Anterior cingulate cortex (tissue), 58 donors: ENCODE measurements at regions not wholly inside any gene's neighbourhood (a gene's known extent, or its start where the extent isn't known, plus 50 kb on each side); places are given as distances from the start of the nearest gene placed in this dataset.

Experiments used
- DNase-seq, 58 donors: peaks; one replicate each; lab custom pipeline; 2025; lab: John Stamatoyannopoulos, UW

DNA sequence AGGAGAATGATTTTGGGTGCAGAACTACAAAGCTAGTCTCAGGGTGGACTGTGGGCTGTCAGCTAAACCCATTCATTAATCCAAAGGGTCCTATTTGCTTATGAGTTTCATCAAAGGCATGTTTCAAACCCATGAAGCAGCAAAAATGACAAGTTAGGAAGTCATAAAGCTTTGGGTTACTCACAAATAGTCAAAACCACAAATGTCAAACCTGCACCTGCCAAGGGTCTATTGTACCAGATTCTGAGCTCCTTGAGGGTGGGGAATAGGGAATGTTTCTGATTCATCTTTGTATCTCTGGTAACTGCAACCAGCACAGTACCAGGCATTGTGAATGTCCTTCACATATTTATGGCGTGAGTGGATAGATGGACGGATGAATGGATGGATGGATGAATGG is 317.7 kb downstream of the MAF start:
- DNase-seq = no peak

GRCh38 chr16:79278506-79278905 is 322.0 kb downstream of the MAF start:
- no peak for DNase-seq

GRCh38 chr16:79276501-79276900 is 324.0 kb downstream of the MAF start:
- DNase-seq = no peak

DNA sequence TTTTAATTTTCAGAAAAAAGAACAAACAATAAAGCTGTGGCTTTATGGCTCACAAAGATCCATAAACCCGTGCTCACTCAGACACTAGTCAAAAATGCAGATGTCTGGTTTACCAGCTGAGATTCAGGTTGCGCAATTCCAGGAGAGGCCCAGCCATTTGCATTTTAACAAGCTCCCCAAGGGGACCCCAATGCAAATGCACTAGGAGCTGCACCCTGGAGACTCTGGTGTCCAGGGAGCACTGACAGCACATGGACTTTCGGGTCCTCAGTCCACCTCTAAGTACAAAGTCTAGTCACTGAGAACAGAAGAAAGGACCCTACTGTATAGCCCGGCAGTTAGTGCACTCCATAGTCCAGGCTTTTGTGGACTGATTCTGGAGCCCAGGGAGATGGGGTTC is 326.3 kb downstream of the MAF start:
- no peak for DNase-seq

GRCh38 chr16:79272141-79272577 is 328.4 kb downstream of the MAF start:
- no peak for DNase-seq

GRCh38 chr16:79271583-79271982 is 329.0 kb downstream of the MAF start:
- no peak for DNase-seq

GRCh38 chr16:79270011-79270410 is 330.5 kb downstream of the MAF start:
- no peak for DNase-seq

- no peak for DNase-seq
Observed at GRCh38 chr16:79269211-79269863, 331.2 kb downstream of the MAF start.

GRCh38 chr16:79267781-79268180 is 332.8 kb downstream of the MAF start:
- DNase-seq = no peak

- no peak for DNase-seq
Observed at GRCh38 chr16:79267146-79267545, 333.4 kb downstream of the MAF start.

GRCh38 chr16:79265701-79266100 is 334.8 kb downstream of the MAF start:
- DNase-seq = no peak

DNA sequence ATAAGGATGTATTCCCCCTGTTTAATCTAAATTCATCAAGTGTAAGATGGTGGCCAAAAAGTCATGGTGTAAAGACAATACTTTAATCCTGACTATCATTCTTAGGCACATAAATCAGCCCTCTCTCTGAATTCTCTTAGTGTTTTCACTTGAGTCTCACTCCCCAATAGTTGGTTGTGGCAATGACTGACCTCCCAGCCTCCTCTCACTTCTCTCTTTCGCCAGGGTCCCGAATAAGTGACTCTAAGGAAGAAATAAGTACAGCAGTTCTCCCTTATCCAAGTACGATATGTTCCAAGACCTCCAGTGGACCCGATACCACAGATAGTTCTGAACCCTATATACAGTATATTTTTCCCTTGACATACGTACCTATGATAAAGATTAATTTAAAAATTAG is 335.3 kb downstream of the MAF start:
- DNase-seq = no peak

- DNase-seq = peak in 1 of 58 donors; percentile 9
Observed at GRCh38 chr16:79264237-79265109, 336.1 kb downstream of the MAF start.

- DNase-seq = no peak
Observed at GRCh38 chr16:79263425-79263824, 337.1 kb downstream of the MAF start.
